GM12864 (cell line): ENCODE measurements at regions not wholly inside any gene's neighbourhood (a gene's known extent, or its start where the extent isn't known, plus 50 kb on each side); places are given as distances from the start of the nearest gene placed in this dataset.

ENCODE experiments used
- DNase-seq: peaks from one replicate; pipeline ENCODE4 v3.0.0-alpha.2; 2011; ENCODE audit warnings: low read depth
- H3K4me3 ChIP-seq: 2 replicates; pipeline ENCODE4 v1.5.1; 2011; ENCODE audit warnings: mild to moderate bottlenecking, low read depth, low read length, control low read depth
- CTCF ChIP-seq: IDR thresholded peaks from 2 replicates; pipeline ENCODE4 v1.5.1; 2011; ENCODE audit warnings: low read depth, mild to moderate bottlenecking, moderate library complexity, low read length, control low read depth, inconsistent platforms; ENCODE audit errors: missing control alignments

- TF ChIP-seq CTCF: no peak
- no peak for DNase-seq
- H3K4me3 ChIP-seq: no peak overlapping the region
Observed at GRCh38 chr5:53814819-53815218, 254.4 kb downstream of the NDUFS4 start.

GRCh38 chr5:53815471-53815870 lies 255.0 kb downstream of the NDUFS4 start:
- TF ChIP-seq CTCF: no peak
- DNase-seq: no peak
- no peak overlapping the region for H3K4me3 ChIP-seq

- no peak overlapping the region for H3K4me3 ChIP-seq
- no peak for TF ChIP-seq CTCF
- no peak for DNase-seq
Observed at GRCh38 chr5:53817183-53817582, 256.7 kb downstream of the NDUFS4 start.

- TF ChIP-seq CTCF: no peak
- DNase-seq: no peak
Observed at GRCh38 chr5:53819482-53819881, 259.0 kb downstream of the NDUFS4 start.

GRCh38 chr5:53820119-53820801 lies 259.8 kb downstream of the NDUFS4 start:
- H3K4me3 ChIP-seq: no peak overlapping the region
- TF ChIP-seq CTCF: no peak
- no peak for DNase-seq

More at GRCh38 chr5:53819482-53819881, 259.0 kb downstream of the NDUFS4 start:
- H3K4me3 ChIP-seq: no peak overlapping the region

GRCh38 chr5:53820802-53821171 lies 260.3 kb downstream of the NDUFS4 start:
- peak; percentile 39 for DNase-seq
- no peak overlapping the region for H3K4me3 ChIP-seq
- no peak for TF ChIP-seq CTCF

GRCh38 chr5:53825016-53825415 lies 264.6 kb downstream of the NDUFS4 start:
- no peak overlapping the region for H3K4me3 ChIP-seq
- no peak for DNase-seq
- TF ChIP-seq CTCF: no peak
